ENCODE measurements at regions not wholly inside any gene's neighbourhood (a gene's known extent, or its start where the extent isn't known, plus 50 kb on each side); places are given as distances from the start of the nearest gene placed in this dataset.
"Not testable (repeated sequence)": the region's sequence is repeated elsewhere in the genome, so short reads cannot be mapped to it uniquely, and the experiment has no call there.

DNA sequence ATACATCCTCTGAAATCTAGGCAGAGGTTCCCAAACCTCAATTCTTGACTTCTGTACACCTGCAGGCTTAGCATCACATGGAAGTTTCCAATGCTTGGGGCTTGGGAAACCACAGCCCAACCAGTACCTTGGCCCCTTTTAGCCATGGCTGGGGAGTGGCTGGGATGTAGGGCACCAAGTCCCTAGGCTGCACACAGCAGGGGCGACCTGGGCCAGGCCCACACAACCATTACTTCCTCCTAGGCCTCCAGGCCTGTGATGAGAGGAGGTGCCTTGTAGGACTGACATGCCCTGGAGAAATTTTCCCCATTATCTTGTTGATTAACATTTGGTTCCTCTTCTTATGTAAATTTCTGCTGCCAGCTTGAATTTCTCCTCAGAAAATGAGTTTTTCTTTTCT is 1387.4 kb downstream of the FSCB start:
- Mint-ChIP-seq H3K4me1 (ENCODE audit: low read depth) (no peaks in the 10 kb centered on the region), H3K9me3 (peaks cover 7 to 13% of the 10 kb centered on the region in 2 donors), H3K27ac (no peak overlapping the region), H3K36me3 (ENCODE audit: insufficient read depth in 2 of 2) (peaks cover 0 to 5% of the 10 kb centered on the region in 2 donors), H3K4me3 (no peak overlapping the region), H3K27me3 (ENCODE audit: low read depth) (no peaks in the 10 kb centered on the region)
- DNase-seq (no peak), ATAC-seq (replicated peaks in 1 of 2) (no peak)

DNA sequence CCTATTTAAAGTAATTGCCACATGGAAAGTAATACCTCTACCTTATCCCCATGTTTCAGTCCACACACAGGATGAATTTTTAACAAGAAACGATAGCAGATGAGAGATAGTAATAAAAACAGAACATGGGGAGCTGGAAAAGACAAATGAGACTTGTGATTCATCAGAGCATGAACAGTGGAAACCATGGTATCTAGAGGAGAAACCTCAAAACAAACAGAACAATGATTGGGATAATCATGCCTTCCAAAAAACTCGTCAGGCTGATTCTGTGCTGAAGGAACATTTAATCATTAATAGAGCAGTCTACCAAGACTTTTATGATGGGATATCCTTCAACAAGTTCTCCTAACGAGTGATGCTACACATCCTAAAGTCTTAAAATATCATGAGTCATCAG is 1390.7 kb downstream of the FSCB start:
- no peak overlapping the region for H3K27ac Mint-ChIP-seq
- no peak overlapping the region for H3K4me3 Mint-ChIP-seq
- H3K4me1 Mint-ChIP-seq (ENCODE audit: low read depth): no peaks in the 10 kb centered on the region
- H3K9me3 Mint-ChIP-seq: peaks cover 9 to 13% of the 10 kb centered on the region in 2 donors
- no peaks in the 10 kb centered on the region for H3K27me3 Mint-ChIP-seq (ENCODE audit: low read depth)
- ATAC-seq (replicated peaks in 1 of 2) (no peak), DNase-seq (no peak)
- H3K36me3 Mint-ChIP-seq (ENCODE audit: insufficient read depth in 2 of 2): peaks cover 0 to 5% of the 10 kb centered on the region in 2 donors

DNA sequence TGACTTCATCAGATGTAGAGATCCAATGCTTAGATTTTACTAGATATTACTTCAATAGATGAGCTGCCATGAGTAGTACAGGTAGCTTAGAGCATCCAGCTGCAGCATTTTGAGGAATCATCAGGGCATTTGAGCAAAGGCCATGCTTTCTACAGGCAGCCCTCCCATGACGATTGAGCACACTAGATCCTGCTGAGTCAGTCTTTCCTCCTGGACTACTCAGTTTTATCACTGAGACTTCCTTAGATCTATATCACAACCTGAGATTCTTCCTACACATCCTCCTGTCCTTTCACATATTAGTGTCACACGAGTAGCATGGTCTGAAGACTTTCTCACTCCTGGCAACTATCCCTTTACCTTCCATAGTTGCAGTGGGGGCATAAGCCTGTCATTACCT is 1401.8 kb downstream of the FSCB start:
- Mint-ChIP-seq H3K4me1 (ENCODE audit: low read depth) (no peaks in the 10 kb centered on the region), H3K4me3 (no peak overlapping the region), H3K36me3 (ENCODE audit: insufficient read depth in 2 of 2) (peaks cover 0 to 4% of the 10 kb centered on the region in 2 donors), H3K27me3 (ENCODE audit: low read depth) (no peaks in the 10 kb centered on the region), H3K9me3 (peaks cover 7 to 10% of the 10 kb centered on the region in 2 donors), H3K27ac (no peak overlapping the region)
- DNase-seq (no peak), ATAC-seq (replicated peaks in 1 of 2) (no peak)

DNA sequence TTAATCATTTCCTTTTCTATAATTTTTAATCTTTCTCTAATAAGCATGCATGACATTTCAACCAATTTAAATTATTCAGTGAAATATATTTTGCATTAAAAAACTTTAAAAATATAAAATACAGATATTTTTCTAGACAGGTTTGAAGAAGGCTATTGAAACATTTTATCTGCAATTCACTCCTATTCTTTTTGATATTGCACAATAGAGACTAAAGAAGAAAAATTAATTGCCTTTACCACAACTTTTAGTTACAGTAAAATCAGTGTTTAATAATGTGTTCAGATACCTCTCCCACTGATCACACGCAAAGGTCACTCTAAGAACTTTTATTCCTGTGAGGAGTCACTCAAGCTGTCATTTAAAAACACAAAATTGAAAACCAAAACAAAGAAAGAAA is 1416.7 kb downstream of the FSCB start:
- Mint-ChIP-seq H3K4me1 (ENCODE audit: low read depth) (no peaks in the 10 kb centered on the region), H3K9me3 (peaks cover 9 to 12% of the 10 kb centered on the region in 2 donors), H3K27ac (no peak overlapping the region), H3K4me3 (no peak overlapping the region), H3K36me3 (ENCODE audit: insufficient read depth in 2 of 2) (peaks cover 2 to 4% of the 10 kb centered on the region in 2 donors), H3K27me3 (ENCODE audit: low read depth) (no peaks in the 10 kb centered on the region)
- DNase-seq: no peak
- ATAC-seq (replicated peaks in 1 of 2): no peak

DNA sequence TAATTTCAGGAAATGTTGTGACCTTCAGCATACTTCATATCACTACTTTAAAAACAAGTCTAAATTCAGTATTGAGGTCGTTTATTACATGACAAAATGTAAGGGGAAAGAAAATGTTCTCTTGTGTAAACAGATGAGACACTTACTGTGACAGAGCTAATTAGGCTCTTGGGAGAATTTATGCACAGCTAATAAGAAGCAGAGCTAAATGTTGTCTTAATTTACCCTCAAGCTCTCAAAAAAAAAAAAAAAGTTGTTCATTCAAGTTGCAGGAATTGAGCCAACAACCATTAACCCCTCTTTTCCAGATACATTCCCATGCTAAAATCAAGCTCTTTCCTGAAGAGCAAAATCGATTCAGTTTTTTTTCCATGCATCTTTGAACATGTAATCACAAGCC is 1419.4 kb downstream of the FSCB start:
- H3K9me3 Mint-ChIP-seq: peaks cover 7 to 15% of the 10 kb centered on the region in 2 donors
- no peaks in the 10 kb centered on the region for H3K27me3 Mint-ChIP-seq (ENCODE audit: low read depth)
- H3K4me3 Mint-ChIP-seq: no peak overlapping the region
- H3K36me3 Mint-ChIP-seq (ENCODE audit: insufficient read depth in 2 of 2): peaks cover 2 to 4% of the 10 kb centered on the region in 2 donors
- no peak overlapping the region for H3K27ac Mint-ChIP-seq
- H3K4me1 Mint-ChIP-seq (ENCODE audit: low read depth): no peaks in the 10 kb centered on the region
- ATAC-seq (replicated peaks in 1 of 2) (no peak), DNase-seq (no peak)

DNA sequence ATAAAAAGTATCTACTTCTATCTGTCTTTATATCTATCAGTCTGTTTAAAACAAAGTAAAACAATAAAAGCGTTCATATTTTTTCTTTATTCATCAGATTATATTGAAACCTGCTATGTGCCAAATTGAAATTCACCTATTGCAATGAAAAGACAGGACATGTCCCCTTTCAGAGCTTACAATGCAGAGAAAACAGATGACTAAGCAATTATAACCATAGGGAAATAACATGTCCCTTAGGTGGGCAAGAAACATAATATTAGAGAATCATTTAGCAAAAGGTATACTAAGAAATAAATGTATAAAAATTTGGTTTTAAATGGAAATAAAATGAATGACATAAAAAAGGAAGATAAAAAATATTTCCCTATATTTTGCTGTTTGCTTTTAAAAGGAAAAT is 1421.3 kb downstream of the FSCB start:
- peaks cover 7 to 11% of the 10 kb centered on the region in 2 donors for H3K9me3 Mint-ChIP-seq
- no peaks in the 10 kb centered on the region for H3K4me1 Mint-ChIP-seq (ENCODE audit: low read depth)
- no peak overlapping the region for H3K4me3 Mint-ChIP-seq
- H3K36me3 Mint-ChIP-seq (ENCODE audit: insufficient read depth in 2 of 2): peaks cover 0 to 2% of the 10 kb centered on the region in 2 donors
- DNase-seq (no peak), ATAC-seq (replicated peaks in 1 of 2) (no peak)
- no peak overlapping the region for H3K27ac Mint-ChIP-seq
- H3K27me3 Mint-ChIP-seq (ENCODE audit: low read depth): no peaks in the 10 kb centered on the region

DNA sequence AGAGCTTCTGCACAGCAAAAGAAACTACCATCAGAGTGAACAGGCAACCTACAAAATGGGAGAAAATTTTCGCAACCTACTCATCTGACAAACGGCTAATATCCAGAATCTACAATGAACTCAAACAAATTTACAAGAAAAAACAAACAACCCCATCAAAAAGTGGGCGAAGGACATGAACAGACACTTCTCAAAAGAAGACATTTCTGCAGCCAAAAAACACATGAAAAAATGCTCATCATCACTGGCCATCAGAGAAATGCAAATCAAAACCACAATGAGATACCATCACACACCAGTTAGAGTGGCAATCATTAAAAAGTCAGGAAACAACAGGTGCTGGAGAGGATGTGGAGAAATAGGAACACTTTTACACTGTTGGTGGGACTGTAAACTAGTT is 1439.7 kb downstream of the FSCB start:
- ATAC-seq (replicated peaks in 1 of 2); H3K4me1 Mint-ChIP-seq (ENCODE audit: low read depth); H3K27ac Mint-ChIP-seq; H3K4me3 Mint-ChIP-seq; H3K9me3 Mint-ChIP-seq; H3K27me3 Mint-ChIP-seq (ENCODE audit: low read depth); DNase-seq; H3K36me3 Mint-ChIP-seq (ENCODE audit: insufficient read depth in 2 of 2): not testable (repeated sequence)

DNA sequence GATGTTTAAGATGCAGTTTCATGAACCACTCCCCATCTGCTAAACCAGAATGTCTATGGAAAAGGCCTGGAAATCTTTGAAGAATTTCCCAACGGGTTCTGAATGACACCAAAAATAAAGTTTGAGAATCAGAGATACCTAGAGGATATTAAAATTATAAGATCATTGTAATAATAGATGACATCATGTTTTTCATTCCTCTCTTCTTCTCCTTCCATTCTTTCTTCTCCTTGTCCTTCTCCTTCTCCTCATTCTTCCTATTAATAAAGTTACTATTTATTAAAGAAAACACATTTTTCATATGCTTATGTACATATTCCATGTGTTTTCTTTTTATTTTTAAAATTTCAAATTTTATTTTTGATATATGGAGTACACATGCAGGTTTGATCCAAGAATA is 1449.4 kb downstream of the LRFN5 start:
- Mint-ChIP-seq H3K27ac (no peak overlapping the region), H3K27me3 (ENCODE audit: low read depth) (no peaks in the 10 kb centered on the region), H3K4me1 (ENCODE audit: low read depth) (no peaks in the 10 kb centered on the region), H3K4me3 (no peak overlapping the region), H3K36me3 (ENCODE audit: insufficient read depth in 2 of 2) (no peaks in the 10 kb centered on the region), H3K9me3 (peaks cover 0 to 1% of the 10 kb centered on the region in 2 donors)
- ATAC-seq (replicated peaks in 1 of 2): no peak
- DNase-seq: no peak

DNA sequence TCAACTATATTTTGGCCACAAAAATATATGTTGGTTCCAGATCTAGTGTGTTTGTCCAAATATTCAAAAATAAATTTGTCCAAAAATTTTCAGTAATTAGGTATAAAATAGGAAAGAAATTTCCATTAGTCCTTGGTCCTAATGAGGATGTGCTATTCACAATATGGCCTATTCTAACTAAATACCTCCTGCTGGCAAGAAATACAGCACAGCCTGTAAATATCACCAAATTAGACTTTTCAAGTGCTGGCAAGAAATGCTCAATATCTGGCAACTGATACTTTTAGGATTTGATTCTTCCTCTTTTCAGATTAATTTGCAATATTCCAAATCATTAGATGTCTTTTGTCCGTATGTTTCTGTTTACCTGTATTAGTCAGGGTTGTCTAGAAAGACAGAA is 1446.2 kb downstream of the LRFN5 start:
- Mint-ChIP-seq H3K27ac (no peak overlapping the region), H3K27me3 (ENCODE audit: low read depth) (no peaks in the 10 kb centered on the region), H3K4me3 (no peak overlapping the region), H3K36me3 (ENCODE audit: insufficient read depth in 2 of 2) (no peaks in the 10 kb centered on the region), H3K4me1 (ENCODE audit: low read depth) (no peaks in the 10 kb centered on the region), H3K9me3 (no peaks in the 10 kb centered on the region)
- ATAC-seq (replicated peaks in 1 of 2) (no peak), DNase-seq (no peak)

DNA sequence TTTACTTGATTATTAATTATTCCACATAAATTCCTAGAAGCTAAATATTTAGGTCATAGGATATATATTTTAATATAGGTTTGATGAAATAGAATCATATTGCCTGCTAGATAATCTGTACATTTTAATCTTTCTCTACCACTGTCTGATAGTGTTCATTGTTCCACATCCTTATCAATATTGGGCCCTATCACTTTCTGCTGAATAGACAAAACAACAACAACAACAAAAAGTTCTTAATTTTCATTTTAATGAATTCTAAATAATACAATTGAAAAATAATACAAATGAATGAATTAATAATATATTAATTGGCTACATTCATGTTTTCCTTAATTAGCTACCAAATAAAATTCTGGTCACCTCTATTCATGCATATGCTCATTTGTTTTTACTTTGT is 1437.2 kb downstream of the LRFN5 start:
- no peaks in the 10 kb centered on the region for H3K27me3 Mint-ChIP-seq (ENCODE audit: low read depth)
- DNase-seq (no peak), ATAC-seq (replicated peaks in 1 of 2) (no peak)
- H3K9me3 Mint-ChIP-seq: peaks cover 2 to 6% of the 10 kb centered on the region in 2 donors
- H3K4me3 Mint-ChIP-seq: no peak overlapping the region
- H3K27ac Mint-ChIP-seq: no peak overlapping the region
- H3K36me3 Mint-ChIP-seq (ENCODE audit: insufficient read depth in 2 of 2): peaks cover 0 to 2% of the 10 kb centered on the region in 2 donors
- H3K4me1 Mint-ChIP-seq (ENCODE audit: low read depth): no peaks in the 10 kb centered on the region

DNA sequence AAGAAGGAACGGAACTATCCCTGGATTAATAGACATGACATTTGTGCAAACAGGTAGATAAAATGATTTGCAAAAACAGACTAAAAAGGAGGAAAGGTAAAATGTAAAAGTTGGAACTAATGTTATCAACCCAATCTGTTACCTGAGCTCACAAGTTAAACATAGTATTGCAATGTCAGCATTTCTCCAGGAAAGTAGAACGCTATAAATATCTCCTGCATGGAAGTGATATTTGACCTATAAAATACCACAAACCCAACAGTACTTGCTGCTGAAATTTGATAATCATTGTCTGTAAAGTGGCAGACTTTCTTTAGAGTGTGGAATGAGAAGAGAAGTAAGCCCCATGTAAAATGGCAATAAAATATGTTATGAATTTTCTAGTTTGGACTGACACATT is 1435.7 kb downstream of the LRFN5 start:
- Mint-ChIP-seq H3K27me3 (ENCODE audit: low read depth) (no peaks in the 10 kb centered on the region), H3K9me3 (peaks cover 2 to 6% of the 10 kb centered on the region in 2 donors), H3K36me3 (ENCODE audit: insufficient read depth in 2 of 2) (peaks cover 0 to 2% of the 10 kb centered on the region in 2 donors), H3K4me1 (ENCODE audit: low read depth) (no peaks in the 10 kb centered on the region), H3K4me3 (no peak overlapping the region), H3K27ac (no peak overlapping the region)
- no peak for DNase-seq
- no peak for ATAC-seq (replicated peaks in 1 of 2)

DNA sequence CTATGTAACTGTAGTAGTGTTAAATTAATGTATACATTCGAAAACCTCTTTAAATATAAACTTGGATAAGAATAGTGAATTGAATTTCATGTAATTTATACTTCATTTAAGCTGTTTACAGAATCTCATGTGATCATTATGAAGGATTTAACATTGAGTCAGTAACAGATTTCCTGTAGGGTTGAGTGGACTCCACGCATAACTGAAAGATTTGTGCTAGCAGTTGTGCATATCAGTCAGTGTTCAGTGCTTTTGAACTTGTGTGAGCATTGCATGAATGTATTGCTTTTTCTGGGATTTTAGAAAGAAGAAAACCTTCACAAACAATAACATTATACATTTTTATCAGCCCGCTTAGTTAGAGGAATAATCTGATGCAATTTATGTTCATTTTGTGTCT is 1435.3 kb downstream of the LRFN5 start:
- DNase-seq: no peak
- H3K4me1 Mint-ChIP-seq (ENCODE audit: low read depth): no peaks in the 10 kb centered on the region
- no peak for ATAC-seq (replicated peaks in 1 of 2)
- H3K27me3 Mint-ChIP-seq (ENCODE audit: low read depth): no peaks in the 10 kb centered on the region
- peaks cover 2 to 6% of the 10 kb centered on the region in 2 donors for H3K9me3 Mint-ChIP-seq
- no peak overlapping the region for H3K4me3 Mint-ChIP-seq
- H3K27ac Mint-ChIP-seq: no peak overlapping the region
- peaks cover 0 to 2% of the 10 kb centered on the region in 2 donors for H3K36me3 Mint-ChIP-seq (ENCODE audit: insufficient read depth in 2 of 2)

DNA sequence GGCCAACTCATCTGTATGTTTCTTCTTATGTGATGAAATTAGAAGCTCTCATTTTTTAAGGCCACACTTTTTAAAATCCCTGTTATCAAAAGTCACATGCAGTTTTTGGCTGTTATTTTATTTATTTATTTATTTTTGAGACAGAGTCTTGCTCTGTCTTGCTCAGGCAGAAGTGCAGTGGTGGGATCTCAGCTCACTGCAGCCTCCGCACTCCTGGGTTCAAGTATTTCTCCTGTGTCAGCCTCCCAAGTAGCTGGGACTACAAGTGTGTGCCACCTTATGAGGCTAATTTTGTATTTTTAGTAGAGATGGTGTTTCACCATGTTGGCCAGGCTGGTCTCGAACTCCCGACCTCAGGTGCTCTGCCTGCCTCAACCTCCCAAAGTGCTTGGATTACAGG is 1434.5 kb downstream of the LRFN5 start:
- H3K27me3 Mint-ChIP-seq (ENCODE audit: low read depth): no peaks in the 10 kb centered on the region
- peaks cover 0 to 6% of the 10 kb centered on the region in 2 donors for H3K9me3 Mint-ChIP-seq

DNA sequence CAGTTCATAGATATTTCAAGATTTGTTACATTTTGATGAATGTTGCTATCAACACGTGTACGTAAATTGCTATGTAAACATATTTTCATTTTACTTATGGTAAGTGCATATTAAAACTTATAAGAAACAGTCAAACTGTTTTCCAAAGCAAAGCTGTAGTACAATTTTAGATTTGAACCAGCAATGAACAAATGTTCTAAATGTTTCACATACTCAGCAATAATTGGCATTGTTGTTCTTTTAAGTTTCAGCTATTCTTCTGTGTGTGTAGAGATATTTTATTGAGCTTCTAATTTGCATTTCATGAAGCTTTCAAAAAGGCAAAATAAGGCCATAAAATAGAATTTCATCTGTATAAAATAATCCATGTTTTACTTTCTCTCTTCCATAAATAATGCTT is 1433.2 kb downstream of the LRFN5 start:
- H3K36me3 Mint-ChIP-seq (ENCODE audit: insufficient read depth in 2 of 2): peaks cover 0 to 2% of the 10 kb centered on the region in 2 donors
- H3K4me1 Mint-ChIP-seq (ENCODE audit: low read depth): no peaks in the 10 kb centered on the region
- no peak overlapping the region for H3K27ac Mint-ChIP-seq
- no peak for ATAC-seq (replicated peaks in 1 of 2)
- peaks cover 0 to 4% of the 10 kb centered on the region in 2 donors for H3K9me3 Mint-ChIP-seq
- no peak for DNase-seq
- H3K27me3 Mint-ChIP-seq (ENCODE audit: low read depth): no peaks in the 10 kb centered on the region
- no peak overlapping the region for H3K4me3 Mint-ChIP-seq

More for the DNA sequence above, 1434.5 kb downstream of the LRFN5 start:
- Mint-ChIP-seq H3K27ac (no peak overlapping the region), H3K36me3 (ENCODE audit: insufficient read depth in 2 of 2) (peaks cover 0 to 2% of the 10 kb centered on the region in 2 donors), H3K4me1 (ENCODE audit: low read depth) (no peaks in the 10 kb centered on the region), H3K4me3 (no peak overlapping the region)
- DNase-seq (no peak), ATAC-seq (replicated peaks in 1 of 2) (no peak)

Measured in activated T-cell treated with anti-CD3 and anti-CD28 coated beads, Interleukin-2, amount 50 U/mL, for 72 hours (primary cell).